Immature natural killer cell (primary cell): ENCODE measurements at regions not wholly inside any gene's neighbourhood (a gene's known extent, or its start where the extent isn't known, plus 50 kb on each side); places are given as distances from the start of the nearest gene placed in this dataset.

Source experiments
- DNase-seq, 3 donors: peaks; one replicate each; pipeline ENCODE4 v3.0.0; 2022; ENCODE audit warnings: mixed read lengths in 1 of 3
- H3K27ac Mint-ChIP-seq, 6 donors: one replicate each; pipeline ENCODE4 v1.8.0; 2020; ENCODE audit warnings: mixed read lengths in 6 of 6, mild to moderate bottlenecking in 5 of 6, inconsistent platforms in 4 of 6, moderate library complexity in 3 of 6
- H3K27me3 Mint-ChIP-seq, 3 donors: one replicate each; pipeline ENCODE4 v1.8.0; 2020 to 2021; ENCODE audit warnings: low read depth in 3 of 3, mild to moderate bottlenecking in 3 of 3, mixed read lengths in 3 of 3, moderate library complexity in 3 of 3, inconsistent platforms in 1 of 3
- H3K36me3 Mint-ChIP-seq, 3 donors: one replicate each; pipeline ENCODE4 v1.8.0; 2020; ENCODE audit warnings: mixed read lengths in 3 of 3, inconsistent platforms in 2 of 3, mild to moderate bottlenecking in 2 of 3
- H3K4me1 Mint-ChIP-seq, 2 donors: one replicate each; pipeline ENCODE4 v1.8.0; 2020; ENCODE audit warnings: inconsistent platforms in 2 of 2, mild to moderate bottlenecking in 2 of 2, mixed read lengths in 2 of 2, moderate library complexity in 1 of 2
- H3K4me3 Mint-ChIP-seq, 5 donors: one replicate each; pipeline ENCODE4 v1.8.0; 2020; ENCODE audit warnings: mild to moderate bottlenecking in 5 of 5, mixed read lengths in 5 of 5, inconsistent platforms in 3 of 5, moderate library complexity in 3 of 5
- H3K9me3 Mint-ChIP-seq, 6 donors: one replicate each; pipeline ENCODE4 v1.8.0; 2020; ENCODE audit warnings: mild to moderate bottlenecking in 6 of 6, mixed read lengths in 6 of 6, inconsistent platforms in 4 of 6, moderate library complexity in 3 of 6

DNA sequence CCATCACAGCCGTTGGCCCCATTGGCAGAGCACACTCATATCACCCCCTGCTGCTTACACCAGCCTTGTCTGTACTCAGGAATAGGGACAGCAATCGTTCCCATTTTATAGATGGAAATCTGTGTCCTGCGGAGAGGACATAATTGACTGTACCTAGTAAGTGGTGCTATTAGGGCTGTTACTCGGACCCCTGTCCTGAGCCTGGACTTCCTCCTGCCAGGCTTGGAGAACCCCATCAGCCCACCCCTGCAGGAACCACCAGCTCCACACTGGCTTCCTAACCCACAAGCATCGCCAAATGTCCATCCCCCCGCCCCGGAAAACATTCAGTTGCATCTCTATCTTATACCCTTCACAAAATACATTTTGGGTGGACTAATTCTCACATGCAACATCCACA, 139.8 kb upstream of the RET start:
- DNase-seq: no peak
- no peak overlapping the region for H3K4me3 Mint-ChIP-seq
- H3K27ac Mint-ChIP-seq: no peak overlapping the region
- H3K9me3 Mint-ChIP-seq: no peaks in the 10 kb centered on the region
- H3K4me1 Mint-ChIP-seq: peaks cover 0 to 9% of the 10 kb centered on the region in 2 donors
- no peaks in the 10 kb centered on the region for H3K36me3 Mint-ChIP-seq
- H3K27me3 Mint-ChIP-seq: peaks cover 5 to 14% (median 11%) of the 10 kb centered on the region in 3 donors

- Mint-ChIP-seq H3K36me3 (no peaks in the 10 kb centered on the region), H3K4me3 (no peak overlapping the region), H3K4me1 (peaks cover 0 to 7% of the 10 kb centered on the region in 2 donors), H3K27me3 (peaks cover 5 to 12% (median 11%) of the 10 kb centered on the region in 3 donors), H3K9me3 (no peaks in the 10 kb centered on the region), H3K27ac (no peak overlapping the region)
- no peak for DNase-seq
These were observed 139.2 kb upstream of the RET start for GRCh38 chr10:42937649-42938180.

GRCh38 chr10:42938351-42938750, 138.5 kb upstream of the RET start:
- H3K27ac Mint-ChIP-seq: no peak overlapping the region
- H3K4me1 Mint-ChIP-seq: peaks cover 0 to 3% of the 10 kb centered on the region in 2 donors
- H3K4me3 Mint-ChIP-seq: no peak overlapping the region
- H3K36me3 Mint-ChIP-seq: no peaks in the 10 kb centered on the region
- H3K27me3 Mint-ChIP-seq: peaks cover 5 to 12% (median 8%) of the 10 kb centered on the region in 3 donors
- H3K9me3 Mint-ChIP-seq: no peaks in the 10 kb centered on the region
- DNase-seq: no peak

DNA sequence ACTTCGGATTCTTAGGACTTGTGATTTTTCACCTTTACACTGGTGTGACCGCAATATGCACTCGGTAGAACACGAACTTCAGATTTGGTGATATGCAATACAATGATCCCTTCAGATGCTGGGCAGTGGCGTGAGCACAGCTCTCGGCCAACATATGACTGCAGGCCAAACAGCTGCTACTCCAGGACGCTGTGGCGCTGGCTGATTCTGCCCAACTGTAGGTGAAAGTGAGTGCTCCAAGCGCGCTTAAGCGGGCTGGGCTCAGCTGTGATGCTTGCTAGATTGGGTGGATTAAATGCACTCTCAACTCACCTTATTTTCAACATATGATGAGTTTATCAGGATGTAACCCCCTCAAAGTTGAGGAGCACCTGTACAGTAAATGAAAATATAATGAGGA, 137.6 kb upstream of the RET start:
- no peak overlapping the region for H3K4me3 Mint-ChIP-seq
- peaks cover 5 to 12% (median 10%) of the 10 kb centered on the region in 3 donors for H3K27me3 Mint-ChIP-seq

DNA sequence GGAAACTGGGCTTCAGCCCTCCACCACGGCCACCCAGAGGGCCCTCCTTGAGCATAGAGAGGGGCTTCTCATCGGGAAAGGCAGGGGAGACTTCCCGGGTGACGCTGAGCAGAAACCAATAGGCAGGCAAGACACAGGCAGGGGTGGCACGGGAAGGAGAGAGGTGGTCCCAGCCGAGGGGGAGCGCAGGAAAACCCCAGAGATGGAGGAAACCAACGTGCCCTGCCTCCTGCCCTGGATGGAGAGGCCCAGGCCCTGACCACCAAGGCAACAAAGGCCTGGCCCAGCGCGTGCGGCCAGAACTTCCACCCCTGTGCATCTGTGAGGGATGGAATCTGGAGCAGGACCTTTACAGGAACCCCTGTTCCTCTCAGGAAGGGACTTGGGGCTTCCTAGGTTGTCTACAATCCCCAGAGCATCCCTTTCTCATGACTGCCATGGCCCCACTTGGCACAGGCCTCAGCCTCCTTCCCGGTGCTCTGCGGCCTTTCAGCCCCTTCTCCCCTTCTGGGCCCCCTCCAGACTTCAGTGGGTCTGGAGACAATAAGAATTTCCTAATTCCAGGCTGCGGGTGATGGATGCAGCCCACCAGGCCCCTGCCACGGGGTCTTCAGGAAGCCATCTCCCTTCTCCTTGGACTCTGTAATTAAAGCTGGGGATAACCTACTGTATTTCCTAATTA, 137.0 kb upstream of the RET start:
- Mint-ChIP-seq H3K4me1 (no peaks in the 10 kb centered on the region), H3K27ac (no peak overlapping the region), H3K9me3 (no peaks in the 10 kb centered on the region), H3K27me3 (peaks cover 2 to 12% (median 9%) of the 10 kb centered on the region in 3 donors), H3K4me3 (no peak overlapping the region), H3K36me3 (no peaks in the 10 kb centered on the region)
- DNase-seq: no peak

More for the DNA sequence above, 137.6 kb upstream of the RET start:
- no peak for DNase-seq
- Mint-ChIP-seq H3K9me3 (no peaks in the 10 kb centered on the region), H3K27ac (no peak overlapping the region), H3K4me1 (no peaks in the 10 kb centered on the region), H3K36me3 (no peaks in the 10 kb centered on the region)

DNA sequence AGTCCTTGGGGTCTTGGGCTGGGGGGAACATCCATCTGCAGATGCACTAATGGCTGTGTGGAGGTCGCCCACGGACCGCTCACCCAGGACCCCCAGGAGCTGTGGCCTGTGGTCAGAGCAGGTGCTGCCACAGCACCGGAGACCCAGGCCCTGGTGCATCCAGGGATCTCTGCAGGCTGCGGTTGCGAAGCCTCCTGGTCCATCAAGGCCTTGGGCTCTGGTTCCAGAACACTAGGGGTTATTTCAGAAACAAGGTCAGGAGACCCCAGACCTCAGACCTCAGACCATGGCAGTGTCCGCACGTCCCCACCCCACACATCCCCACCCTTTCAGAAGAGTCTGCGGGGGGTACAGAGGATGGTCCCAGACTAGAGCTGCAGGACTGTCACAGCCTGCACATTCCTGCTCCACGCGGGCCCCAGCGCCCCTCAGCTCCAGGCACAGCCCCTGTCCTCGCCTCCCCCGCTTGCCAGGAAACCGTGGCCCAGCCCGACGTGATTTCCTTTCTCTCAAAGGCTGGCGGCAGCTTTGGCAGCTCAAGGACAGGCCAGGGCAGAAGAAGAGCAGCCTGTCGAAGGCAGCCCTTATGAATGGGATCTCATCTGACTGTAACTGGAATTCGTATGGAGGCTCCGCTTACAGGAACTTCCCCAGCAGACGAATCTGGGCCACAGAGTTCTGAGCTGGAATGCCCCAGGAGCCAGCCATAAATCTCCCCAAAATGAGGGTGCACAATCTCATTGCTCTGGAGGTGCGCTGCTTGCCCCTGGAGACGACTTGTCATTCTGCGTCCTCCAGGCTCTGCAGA, 136.2 kb upstream of the RET start:
- H3K36me3 Mint-ChIP-seq: no peaks in the 10 kb centered on the region
- DNase-seq: no peak
- no peak overlapping the region for H3K4me3 Mint-ChIP-seq
- no peak overlapping the region for H3K27ac Mint-ChIP-seq
- H3K27me3 Mint-ChIP-seq: peaks cover 2 to 6% (median 5%) of the 10 kb centered on the region in 3 donors
- no peaks in the 10 kb centered on the region for H3K4me1 Mint-ChIP-seq
- no peaks in the 10 kb centered on the region for H3K9me3 Mint-ChIP-seq

DNA sequence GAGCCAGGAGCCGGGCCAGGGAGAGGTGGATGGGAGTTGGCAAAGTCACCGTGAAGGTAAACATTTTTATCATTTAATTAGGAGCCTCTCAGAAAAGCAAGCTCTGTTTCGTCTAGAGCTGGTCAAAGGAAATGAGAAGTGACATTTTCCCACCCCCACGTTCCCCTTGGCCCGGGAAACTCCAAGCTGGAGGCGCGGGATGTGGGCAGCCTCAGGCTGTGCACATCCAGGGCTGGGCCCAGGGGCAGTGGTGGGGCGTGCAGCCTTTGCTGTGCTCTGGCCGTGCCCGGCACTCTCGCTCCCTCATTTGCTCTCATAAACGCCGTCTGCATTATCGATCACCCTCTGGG, 135.6 kb upstream of the RET start:
- Mint-ChIP-seq H3K27me3 (peaks cover 5 to 7% (median 6%) of the 10 kb centered on the region in 3 donors), H3K4me1 (no peaks in the 10 kb centered on the region), H3K36me3 (no peaks in the 10 kb centered on the region), H3K9me3 (no peaks in the 10 kb centered on the region), H3K4me3 (no peak overlapping the region), H3K27ac (no peak overlapping the region)
- no peak for DNase-seq

DNA sequence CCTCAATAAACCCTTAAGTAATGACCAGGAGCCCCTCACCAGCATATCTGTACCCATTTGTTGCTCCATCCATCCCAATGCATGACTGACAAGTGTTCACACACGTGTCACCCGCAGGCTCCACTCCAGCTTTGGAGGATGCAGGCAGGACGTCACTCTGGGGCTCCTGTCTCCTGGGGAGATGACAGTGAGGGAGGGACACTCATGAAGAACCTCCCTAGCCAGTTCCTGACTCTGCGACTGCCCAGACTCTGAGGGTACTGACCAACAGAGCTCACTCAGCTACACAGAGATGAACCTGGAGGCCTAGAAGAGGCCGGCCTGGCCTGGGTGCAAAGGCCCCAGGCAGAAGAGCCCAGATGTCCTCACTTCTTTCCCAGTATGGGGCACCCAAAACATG, 135.1 kb upstream of the RET start:
- no peak overlapping the region for H3K27ac Mint-ChIP-seq

GRCh38 chr10:42942279-42942950, 134.5 kb upstream of the RET start:
- no peaks in the 10 kb centered on the region for H3K4me1 Mint-ChIP-seq
- no peak for DNase-seq
- no peak overlapping the region for H3K4me3 Mint-ChIP-seq
- H3K36me3 Mint-ChIP-seq: no peaks in the 10 kb centered on the region
- peaks cover 5 to 7% (median 6%) of the 10 kb centered on the region in 3 donors for H3K27me3 Mint-ChIP-seq
- peaks cover 0 to 1% (median 0%) of the 10 kb centered on the region in 6 donors for H3K9me3 Mint-ChIP-seq
- no peak overlapping the region for H3K27ac Mint-ChIP-seq

More for the DNA sequence above, 135.1 kb upstream of the RET start:
- Mint-ChIP-seq H3K4me1 (no peaks in the 10 kb centered on the region), H3K9me3 (peaks cover 0 to 1% (median 0%) of the 10 kb centered on the region in 6 donors), H3K4me3 (no peak overlapping the region), H3K36me3 (no peaks in the 10 kb centered on the region), H3K27me3 (peaks cover 5 to 7% (median 6%) of the 10 kb centered on the region in 3 donors)
- no peak for DNase-seq

- Mint-ChIP-seq H3K9me3 (peaks cover 0 to 1% (median 0%) of the 10 kb centered on the region in 6 donors), H3K27ac (no peak overlapping the region), H3K27me3 (peaks cover 5 to 7% (median 6%) of the 10 kb centered on the region in 3 donors), H3K36me3 (no peaks in the 10 kb centered on the region), H3K4me1 (no peaks in the 10 kb centered on the region), H3K4me3 (no peak overlapping the region)
- DNase-seq: no peak
These were observed 133.6 kb upstream of the RET start for GRCh38 chr10:42943025-42943818.

- peaks cover 3 to 6% (median 5%) of the 10 kb centered on the region in 3 donors for H3K27me3 Mint-ChIP-seq
These were observed 128.8 kb upstream of the RET start for GRCh38 chr10:42948040-42948439.

GRCh38 chr10:42949287-42949686, 127.6 kb upstream of the RET start:
- Mint-ChIP-seq H3K36me3 (no peaks in the 10 kb centered on the region), H3K4me3 (no peak overlapping the region), H3K4me1 (no peaks in the 10 kb centered on the region), H3K27ac (no peak overlapping the region), H3K27me3 (peaks cover 3 to 5% (median 4%) of the 10 kb centered on the region in 3 donors), H3K9me3 (peaks cover 0 to 1% (median 0%) of the 10 kb centered on the region in 6 donors)
- DNase-seq: no peak

More at GRCh38 chr10:42948040-42948439, 128.8 kb upstream of the RET start:
- no peaks in the 10 kb centered on the region for H3K36me3 Mint-ChIP-seq
- no peak overlapping the region for H3K27ac Mint-ChIP-seq
- peaks cover 0 to 1% (median 0%) of the 10 kb centered on the region in 6 donors for H3K9me3 Mint-ChIP-seq
- no peak for DNase-seq
- H3K4me1 Mint-ChIP-seq: no peaks in the 10 kb centered on the region
- no peak overlapping the region for H3K4me3 Mint-ChIP-seq
